Neural progenitor cell (in vitro differentiated cells): ENCODE measurements at regions not wholly inside any gene's neighbourhood (a gene's known extent, or its start where the extent isn't known, plus 50 kb on each side); places are given as distances from the start of the nearest gene placed in this dataset.
"Not testable (repeated sequence)": the region's sequence is repeated elsewhere in the genome, so short reads cannot be mapped to it uniquely, and the experiment has no call there.

ENCODE experiments used
- DNase-seq: peaks from one replicate; pipeline ENCODE4 v3.0.0-alpha.2; 2016; ENCODE audit warnings: low spot score
- H2AFZ ChIP-seq: fragments of 200-600 bp; sonication (generic); replicated peaks from 2 replicates; pipeline ENCODE4 v1.6.1; 2016; ENCODE audit warnings: antibody characterized with exemption
- H3F3A ChIP-seq: fragments of 200-600 bp; sonication (generic); 2 replicates; pipeline ENCODE4 v1.6.1; 2016; ENCODE audit warnings: antibody characterized with exemption, low read depth
- H3K27ac ChIP-seq: fragments of 200-600 bp; sonication (generic); 2 replicates; pipeline ENCODE4 v1.5.1; 2016; ENCODE audit warnings: mild to moderate bottlenecking
- H3K27me3 ChIP-seq: fragments of 200-600 bp; sonication (generic); 2 replicates; pipeline ENCODE4 v1.6.1; 2016; ENCODE audit warnings: mild to moderate bottlenecking, moderate library complexity
- H3K36me3 ChIP-seq: fragments of 200-600 bp; sonication (generic); 2 replicates; pipeline ENCODE4 v1.5.1; 2016
- H3K4me1 ChIP-seq: fragments of 200-600 bp; sonication (generic); 2 replicates; pipeline ENCODE4 v1.6.1; 2016; ENCODE audit warnings: mixed run types
- H3K4me2 ChIP-seq: fragments of 200-600 bp; sonication (generic); 2 replicates; pipeline ENCODE4 v1.6.1; 2016
- H3K4me3 ChIP-seq: fragments of 200-600 bp; sonication (generic); 2 replicates; pipeline ENCODE4 v1.5.1; 2016
- H3K79me2 ChIP-seq: fragments of 200-600 bp; sonication (generic); 2 replicates; pipeline ENCODE4 v1.6.1; 2016; ENCODE audit warnings: low read depth
- H3K9ac ChIP-seq: fragments of 200-600 bp; sonication (generic); 2 replicates; pipeline ENCODE4 v1.6.1; 2016
- H3K9me3 ChIP-seq: fragments of 200-600 bp; sonication (generic); 2 replicates; pipeline ENCODE4 v1.5.1; 2016; ENCODE audit warnings: low read depth
- H4K20me1 ChIP-seq: fragments of 200-600 bp; sonication (generic); 2 replicates; pipeline ENCODE4 v1.6.1; 2016; ENCODE audit warnings: low read depth
- H3K27ac Mint-ChIP-seq: 3 replicates; pipeline ENCODE4 v1.8.0; 2021; ENCODE audit warnings: mixed read lengths
- H3K27me3 Mint-ChIP-seq: 2 replicates; pipeline ENCODE4 v1.8.0; 2022; ENCODE audit warnings: low read depth, mild to moderate bottlenecking, inconsistent platforms, moderate library complexity, mixed read lengths; ENCODE audit not compliant: insufficient read depth
- H3K36me3 Mint-ChIP-seq: 3 replicates; pipeline ENCODE4 v1.8.0; 2021; ENCODE audit warnings: mixed read lengths
- H3K4me1 Mint-ChIP-seq: 3 replicates; pipeline ENCODE4 v1.8.0; 2021; ENCODE audit warnings: mixed read lengths
- H3K4me3 Mint-ChIP-seq: 3 replicates; pipeline ENCODE4 v1.8.0; 2021; ENCODE audit warnings: mild to moderate bottlenecking, moderate library complexity, mixed read lengths
- H3K9me3 Mint-ChIP-seq: 3 replicates; pipeline ENCODE4 v1.8.0; 2020; ENCODE audit warnings: mixed read lengths
- CTCF ChIP-seq: fragments of 200-600 bp; sonication (generic); IDR thresholded peaks from 2 replicates; pipeline ENCODE4 v1.5.1; 2017; ENCODE audit warnings: antibody characterized with exemption, mild to moderate bottlenecking
- EZH2 ChIP-seq: fragments of 200-600 bp; sonication (generic); IDR thresholded peaks from 2 replicates; pipeline ENCODE4 v1.6.1; 2017; ENCODE audit warnings: antibody characterized with exemption, mild to moderate bottlenecking, moderate library complexity
- EZH2phosphoT487 ChIP-seq: fragments of 200-600 bp; sonication (generic); IDR thresholded peaks from 2 replicates; pipeline ENCODE4 v1.6.1; 2017; ENCODE audit warnings: antibody characterized with exemption

DNA sequence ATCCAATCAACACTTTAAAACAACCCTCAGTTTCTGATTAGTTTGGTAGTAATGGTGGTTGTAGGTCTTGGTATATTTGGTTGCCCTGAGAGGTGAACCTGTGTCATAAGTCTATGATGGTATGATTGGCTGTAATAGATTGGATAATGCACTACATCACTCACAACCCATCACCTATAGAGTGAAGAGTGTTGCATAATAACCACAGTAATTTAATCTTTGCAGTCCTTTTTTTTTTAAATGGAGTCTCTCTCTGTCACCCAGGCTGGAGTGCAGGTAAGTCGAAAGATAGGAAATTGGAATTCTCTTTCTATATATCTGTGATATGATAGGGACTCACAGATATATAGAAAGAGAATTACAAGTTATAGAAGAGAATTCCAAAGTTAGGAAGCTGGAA, 133.4 kb upstream of the PGR start:
- no peak overlapping the region for H3K4me2 ChIP-seq
- TF ChIP-seq EZH2phosphoT487 = no peak
- no peak for TF ChIP-seq CTCF
- no peak for TF ChIP-seq EZH2
- H3K4me3 Mint-ChIP-seq = no peak overlapping the region
- H3K79me2 ChIP-seq = no peaks in the 10 kb centered on the region
- no peaks in the 10 kb centered on the region for H3K9me3 ChIP-seq
- H4K20me1 ChIP-seq = no peaks in the 10 kb centered on the region
- H3K27me3 ChIP-seq = no peaks in the 10 kb centered on the region
- peaks cover 15% of the 10 kb centered on the region for H3K4me1 Mint-ChIP-seq
- peaks cover 6% of the 10 kb centered on the region for H3K27me3 Mint-ChIP-seq
- H2AFZ ChIP-seq = no peak overlapping the region
- DNase-seq = no peak
- no peaks in the 10 kb centered on the region for H3F3A ChIP-seq
- no peaks in the 10 kb centered on the region for H3K36me3 ChIP-seq
- H3K36me3 Mint-ChIP-seq = no peaks in the 10 kb centered on the region
- no peak overlapping the region for H3K9ac ChIP-seq
- no peaks in the 10 kb centered on the region for H3K9me3 Mint-ChIP-seq
- H3K4me1 ChIP-seq = peaks cover 4% of the 10 kb centered on the region
- H3K4me3 ChIP-seq = no peak overlapping the region
- no peak overlapping the region for H3K27ac ChIP-seq
- H3K27ac Mint-ChIP-seq = no peak overlapping the region

- Histone ChIP-seq H4K20me1 (no peaks in the 10 kb centered on the region), H3K4me3 (no peak overlapping the region), H3K79me2 (no peaks in the 10 kb centered on the region), H3K27ac (no peak overlapping the region), H3K9me3 (no peaks in the 10 kb centered on the region), H3F3A (no peaks in the 10 kb centered on the region), H2AFZ (no peak overlapping the region), H3K27me3 (no peaks in the 10 kb centered on the region), H3K4me2 (no peak overlapping the region), H3K9ac (no peak overlapping the region), H3K4me1 (peaks cover 4% of the 10 kb centered on the region), H3K36me3 (no peaks in the 10 kb centered on the region)
- Mint-ChIP-seq H3K4me1 (peaks cover 15% of the 10 kb centered on the region), H3K27me3 (peaks cover 6% of the 10 kb centered on the region), H3K36me3 (no peaks in the 10 kb centered on the region), H3K9me3 (no peaks in the 10 kb centered on the region), H3K27ac (no peak overlapping the region), H3K4me3 (no peak overlapping the region)
- no peak for DNase-seq
- TF ChIP-seq EZH2phosphoT487 = no peak
- no peak for TF ChIP-seq CTCF
- TF ChIP-seq EZH2 = no peak
These were observed 132.6 kb upstream of the PGR start for GRCh38 chr11:101262258-101262657.

DNA sequence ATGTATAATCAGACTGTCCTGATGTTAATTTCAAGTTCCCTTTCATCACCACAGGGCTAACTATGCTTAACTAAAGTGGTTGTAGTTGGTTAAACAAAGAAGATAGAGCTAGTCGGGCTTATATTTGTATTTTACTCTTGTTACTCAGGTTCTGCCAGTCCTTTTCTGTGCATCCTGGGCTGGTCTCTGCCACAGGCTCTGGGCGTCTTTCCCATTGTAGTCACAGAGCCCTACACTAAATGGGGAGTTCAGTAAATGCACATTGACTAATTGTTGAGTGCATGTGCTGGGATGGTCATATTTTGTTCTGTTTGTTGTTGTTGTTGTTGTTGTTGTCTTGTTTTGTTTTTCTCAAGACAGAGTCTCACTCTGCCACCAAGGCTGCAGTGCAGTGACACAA, 125.4 kb upstream of the PGR start:
- no peaks in the 10 kb centered on the region for H3K79me2 ChIP-seq
- Mint-ChIP-seq H3K36me3 (no peaks in the 10 kb centered on the region), H3K4me3 (no peak overlapping the region), H3K9me3 (peaks cover 6% of the 10 kb centered on the region), H3K4me1 (no peaks in the 10 kb centered on the region), H3K27me3 (no peaks in the 10 kb centered on the region), H3K27ac (no peak overlapping the region)
- H3K27me3 ChIP-seq = no peaks in the 10 kb centered on the region
- H3K27ac ChIP-seq = no peak overlapping the region
- no peak overlapping the region for H3K4me3 ChIP-seq
- no peaks in the 10 kb centered on the region for H3K4me1 ChIP-seq
- TF ChIP-seq EZH2phosphoT487 = no peak
- no peak for TF ChIP-seq CTCF
- TF ChIP-seq EZH2 = no peak
- no peak overlapping the region for H3K4me2 ChIP-seq
- no peak for DNase-seq
- no peaks in the 10 kb centered on the region for H4K20me1 ChIP-seq
- H3K9me3 ChIP-seq = no peaks in the 10 kb centered on the region
- no peaks in the 10 kb centered on the region for H3F3A ChIP-seq
- H2AFZ ChIP-seq = no peak overlapping the region
- H3K9ac ChIP-seq = no peak overlapping the region
- no peaks in the 10 kb centered on the region for H3K36me3 ChIP-seq

GRCh38 chr11:101254037-101254436, 124.4 kb upstream of the PGR start:
- no peak overlapping the region for H3K4me3 ChIP-seq
- Mint-ChIP-seq H3K27ac (no peak overlapping the region), H3K4me1 (no peaks in the 10 kb centered on the region), H3K9me3 (peaks cover 6% of the 10 kb centered on the region), H3K4me3 (no peak overlapping the region), H3K27me3 (no peaks in the 10 kb centered on the region), H3K36me3 (no peaks in the 10 kb centered on the region)
- H3K27me3 ChIP-seq = no peaks in the 10 kb centered on the region
- TF ChIP-seq CTCF = no peak
- TF ChIP-seq EZH2phosphoT487 = no peak
- no peak for TF ChIP-seq EZH2
- no peaks in the 10 kb centered on the region for H3K79me2 ChIP-seq
- no peaks in the 10 kb centered on the region for H4K20me1 ChIP-seq
- no peak overlapping the region for H3K27ac ChIP-seq
- no peak overlapping the region for H3K9ac ChIP-seq
- no peaks in the 10 kb centered on the region for H3K4me1 ChIP-seq
- no peak overlapping the region for H2AFZ ChIP-seq
- H3K9me3 ChIP-seq = no peaks in the 10 kb centered on the region
- no peak for DNase-seq
- H3F3A ChIP-seq = no peaks in the 10 kb centered on the region
- no peak overlapping the region for H3K4me2 ChIP-seq
- no peaks in the 10 kb centered on the region for H3K36me3 ChIP-seq

DNA sequence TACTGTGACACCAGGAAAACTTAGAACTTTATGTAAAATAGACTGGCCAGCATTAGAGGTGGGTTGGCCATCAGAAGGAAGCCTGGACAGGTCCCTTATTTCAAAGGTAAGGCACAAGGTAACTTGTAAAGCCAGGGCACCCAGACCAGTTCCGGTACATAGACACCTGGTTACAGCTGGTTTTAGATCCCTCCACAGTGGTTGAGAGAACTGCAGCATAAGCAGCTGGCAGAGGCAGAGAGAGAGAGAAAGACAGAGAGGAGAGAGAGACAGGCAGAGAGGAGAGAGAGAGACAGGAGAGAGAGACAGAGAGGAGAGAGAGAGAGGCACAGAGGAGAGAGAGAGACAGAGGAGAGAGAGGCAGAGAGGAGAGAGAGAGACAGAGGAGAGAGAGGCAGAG, 116.0 kb upstream of the PGR start:
- H3K4me3 ChIP-seq, H3K27me3 ChIP-seq, H3K4me1 Mint-ChIP-seq, H3K4me2 ChIP-seq, H3K9me3 ChIP-seq, H3K27ac Mint-ChIP-seq, H3K27ac ChIP-seq, H3K36me3 ChIP-seq, H3K4me1 ChIP-seq, H3F3A ChIP-seq, H4K20me1 ChIP-seq, H3K4me3 Mint-ChIP-seq, H3K36me3 Mint-ChIP-seq, H3K79me2 ChIP-seq, H3K9me3 Mint-ChIP-seq, DNase-seq, H3K9ac ChIP-seq, H2AFZ ChIP-seq, H3K27me3 Mint-ChIP-seq: not testable (repeated sequence)
